ENCODE measurements at regions not wholly inside any gene's neighbourhood (a gene's known extent, or its start where the extent isn't known, plus 50 kb on each side); places are given as distances from the start of the nearest gene placed in this dataset.

GRCh38 chr13:59144700-59145099 is 1019.0 kb downstream of the DIAPH3 start:
- no peak for ATAC-seq
- TF ChIP-seq, protein P1, sequence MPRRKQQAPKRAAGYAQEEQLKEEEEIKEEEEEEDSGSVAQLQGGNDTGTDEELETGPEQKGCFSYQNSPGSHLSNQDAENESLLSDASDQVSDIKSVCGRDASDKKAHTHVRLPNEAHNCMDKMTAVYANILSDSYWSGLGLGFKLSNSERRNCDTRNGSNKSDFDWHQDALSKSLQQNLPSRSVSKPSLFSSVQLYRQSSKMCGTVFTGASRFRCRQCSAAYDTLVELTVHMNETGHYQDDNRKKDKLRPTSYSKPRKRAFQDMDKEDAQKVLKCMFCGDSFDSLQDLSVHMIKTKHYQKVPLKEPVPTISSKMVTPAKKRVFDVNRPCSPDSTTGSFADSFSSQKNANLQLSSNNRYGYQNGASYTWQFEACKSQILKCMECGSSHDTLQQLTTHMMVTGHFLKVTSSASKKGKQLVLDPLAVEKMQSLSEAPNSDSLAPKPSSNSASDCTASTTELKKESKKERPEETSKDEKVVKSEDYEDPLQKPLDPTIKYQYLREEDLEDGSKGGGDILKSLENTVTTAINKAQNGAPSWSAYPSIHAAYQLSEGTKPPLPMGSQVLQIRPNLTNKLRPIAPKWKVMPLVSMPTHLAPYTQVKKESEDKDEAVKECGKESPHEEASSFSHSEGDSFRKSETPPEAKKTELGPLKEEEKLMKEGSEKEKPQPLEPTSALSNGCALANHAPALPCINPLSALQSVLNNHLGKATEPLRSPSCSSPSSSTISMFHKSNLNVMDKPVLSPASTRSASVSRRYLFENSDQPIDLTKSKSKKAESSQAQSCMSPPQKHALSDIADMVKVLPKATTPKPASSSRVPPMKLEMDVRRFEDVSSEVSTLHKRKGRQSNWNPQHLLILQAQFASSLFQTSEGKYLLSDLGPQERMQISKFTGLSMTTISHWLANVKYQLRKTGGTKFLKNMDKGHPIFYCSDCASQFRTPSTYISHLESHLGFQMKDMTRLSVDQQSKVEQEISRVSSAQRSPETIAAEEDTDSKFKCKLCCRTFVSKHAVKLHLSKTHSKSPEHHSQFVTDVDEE (CRISPR knock-in tag; IDR thresholded peaks at IDR 0.05): no peak
- TF ChIP-seq SNAI2 (CRISPR knock-in tag; IDR thresholded peaks at IDR 0.05): no peak
- no peak for TF ChIP-seq BACH2 (CRISPR knock-in tag; IDR thresholded peaks at IDR 0.05; ENCODE audit: borderline replicate concordance)
- no peak for TF ChIP-seq RARB (CRISPR knock-in tag; IDR thresholded peaks at IDR 0.05)
- TF ChIP-seq, protein P2, sequence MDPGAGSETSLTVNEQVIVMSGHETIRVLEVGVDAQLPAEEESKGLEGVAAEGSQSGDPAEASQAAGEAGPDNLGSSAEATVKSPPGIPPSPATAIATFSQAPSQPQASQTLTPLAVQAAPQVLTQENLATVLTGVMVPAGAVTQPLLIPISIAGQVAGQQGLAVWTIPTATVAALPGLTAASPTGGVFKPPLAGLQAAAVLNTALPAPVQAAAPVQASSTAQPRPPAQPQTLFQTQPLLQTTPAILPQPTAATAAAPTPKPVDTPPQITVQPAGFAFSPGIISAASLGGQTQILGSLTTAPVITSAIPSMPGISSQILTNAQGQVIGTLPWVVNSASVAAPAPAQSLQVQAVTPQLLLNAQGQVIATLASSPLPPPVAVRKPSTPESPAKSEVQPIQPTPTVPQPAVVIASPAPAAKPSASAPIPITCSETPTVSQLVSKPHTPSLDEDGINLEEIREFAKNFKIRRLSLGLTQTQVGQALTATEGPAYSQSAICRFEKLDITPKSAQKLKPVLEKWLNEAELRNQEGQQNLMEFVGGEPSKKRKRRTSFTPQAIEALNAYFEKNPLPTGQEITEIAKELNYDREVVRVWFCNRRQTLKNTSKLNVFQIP (CRISPR knock-in tag; IDR thresholded peaks at IDR 0.05; ENCODE audit: borderline replicate concordance, low read depth): no peak
- no peak for TF ChIP-seq ZC3H10 (CRISPR knock-in tag; IDR thresholded peaks at IDR 0.05)
- no peak for TF ChIP-seq ZFP30 (CRISPR knock-in tag; IDR thresholded peaks at IDR 0.05)
- no peak for TF ChIP-seq ZFP3 (CRISPR knock-in tag; IDR thresholded peaks at IDR 0.05)
- TF ChIP-seq GLIS3 (CRISPR knock-in tag; IDR thresholded peaks at IDR 0.05): no peak
- no peak for TF ChIP-seq ISL1 (CRISPR knock-in tag; IDR thresholded peaks at IDR 0.05)
- TF ChIP-seq OSR1 (CRISPR knock-in tag; IDR thresholded peaks at IDR 0.05): no peak
- TF ChIP-seq PPARA (CRISPR knock-in tag; IDR thresholded peaks at IDR 0.05; ENCODE audit: borderline replicate concordance): no peak

- ATAC-seq: no peak
- TF ChIP-seq GLIS3 (CRISPR knock-in tag; IDR thresholded peaks at IDR 0.05) (no peak), SNAI2 (CRISPR knock-in tag; IDR thresholded peaks at IDR 0.05) (no peak), ZFP3 (CRISPR knock-in tag; IDR thresholded peaks at IDR 0.05) (no peak), ARNTL (CRISPR knock-in tag; IDR thresholded peaks at IDR 0.05; ENCODE audit: borderline replicate concordance, low read depth) (no peak), TCF4 (CRISPR knock-in tag; IDR thresholded peaks at IDR 0.05; ENCODE audit: borderline replicate concordance) (no peak), ZNF565 (CRISPR knock-in tag; conservative IDR thresholded peaks at IDR 0.05; ENCODE audit: low read depth) (no peak), ZNF70 (CRISPR knock-in tag; IDR thresholded peaks at IDR 0.05) (no peak), OSR1 (CRISPR knock-in tag; IDR thresholded peaks at IDR 0.05) (no peak), CSDC2 (CRISPR knock-in tag; IDR thresholded peaks at IDR 0.05) (no peak), ZFP30 (CRISPR knock-in tag; IDR thresholded peaks at IDR 0.05) (no peak), ESRRG (CRISPR knock-in tag; IDR thresholded peaks at IDR 0.05) (no peak), PPARA (CRISPR knock-in tag; IDR thresholded peaks at IDR 0.05; ENCODE audit: borderline replicate concordance) (no peak), RARB (CRISPR knock-in tag; IDR thresholded peaks at IDR 0.05) (no peak), CSRNP3 (CRISPR knock-in tag; IDR thresholded peaks at IDR 0.05) (no peak), ISL1 (CRISPR knock-in tag; IDR thresholded peaks at IDR 0.05) (no peak), ZNF8 (CRISPR knock-in tag; IDR thresholded peaks at IDR 0.05) (no peak)
- TF ChIP-seq, protein P3, sequence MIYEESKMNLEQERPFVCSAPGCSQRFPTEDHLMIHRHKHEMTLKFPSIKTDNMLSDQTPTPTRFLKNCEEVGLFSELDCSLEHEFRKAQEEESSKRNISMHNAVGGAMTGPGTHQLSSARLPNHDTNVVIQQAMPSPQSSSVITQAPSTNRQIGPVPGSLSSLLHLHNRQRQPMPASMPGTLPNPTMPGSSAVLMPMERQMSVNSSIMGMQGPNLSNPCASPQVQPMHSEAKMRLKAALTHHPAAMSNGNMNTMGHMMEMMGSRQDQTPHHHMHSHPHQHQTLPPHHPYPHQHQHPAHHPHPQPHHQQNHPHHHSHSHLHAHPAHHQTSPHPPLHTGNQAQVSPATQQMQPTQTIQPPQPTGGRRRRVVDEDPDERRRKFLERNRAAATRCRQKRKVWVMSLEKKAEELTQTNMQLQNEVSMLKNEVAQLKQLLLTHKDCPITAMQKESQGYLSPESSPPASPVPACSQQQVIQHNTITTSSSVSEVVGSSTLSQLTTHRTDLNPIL (CRISPR knock-in tag; IDR thresholded peaks at IDR 0.05; ENCODE audit: low read depth): no peak
- TF ChIP-seq, protein P1 (CRISPR knock-in tag; IDR thresholded peaks at IDR 0.05): no peak
- TF ChIP-seq, protein P2 (CRISPR knock-in tag; IDR thresholded peaks at IDR 0.05; ENCODE audit: borderline replicate concordance, low read depth): no peak
Measured at GRCh38 chr13:59145381-59145780, 1018.3 kb downstream of the DIAPH3 start.

Data from SK-N-SH treated with all-trans-retinoic acid at 6 μM for 48 hours (cell line).